Muscle layer of duodenum (tissue), 2 donors: ENCODE measurements at regions not wholly inside any gene's neighbourhood (a gene's known extent, or its start where the extent isn't known, plus 50 kb on each side); places are given as distances from the start of the nearest gene placed in this dataset.

Source experiments
- H3K27ac ChIP-seq: one replicate; pipeline ENCODE4 v1.7.0; 2013; ENCODE audit warnings: mild to moderate bottlenecking, low read length
- H3K27me3 ChIP-seq: one replicate; pipeline ENCODE4 v1.7.0; 2013; ENCODE audit warnings: low read depth, mild to moderate bottlenecking, control low read depth, low read length
- H3K36me3 ChIP-seq, 2 donors: one replicate each; pipeline ENCODE4 v1.7.0; 2013; ENCODE audit warnings: low read length in 2 of 2, control low read depth in 1 of 2, mild to moderate bottlenecking in 1 of 2; ENCODE audit not compliant: insufficient read depth in 2 of 2, control insufficient read depth in 1 of 2
- H3K4me1 ChIP-seq, 2 donors: one replicate each; pipeline ENCODE4 v1.7.0; 2013; ENCODE audit warnings: low read length in 2 of 2, mild to moderate bottlenecking in 2 of 2, control low read depth in 1 of 2, moderate library complexity in 1 of 2; ENCODE audit not compliant: insufficient read depth in 2 of 2, control insufficient read depth in 1 of 2
- H3K4me3 ChIP-seq, 2 donors: one replicate each; pipeline ENCODE4 v1.7.0; 2013; ENCODE audit warnings: low read length in 2 of 2, low read depth in 1 of 2, mild to moderate bottlenecking in 1 of 2
- H3K9me3 ChIP-seq, 2 donors: one replicate each; pipeline ENCODE4 v1.7.0; 2013; ENCODE audit warnings: low read length in 2 of 2, control low read depth in 1 of 2, mild to moderate bottlenecking in 1 of 2; ENCODE audit not compliant: control insufficient read depth in 1 of 2
- donor health status: healthy.

DNA sequence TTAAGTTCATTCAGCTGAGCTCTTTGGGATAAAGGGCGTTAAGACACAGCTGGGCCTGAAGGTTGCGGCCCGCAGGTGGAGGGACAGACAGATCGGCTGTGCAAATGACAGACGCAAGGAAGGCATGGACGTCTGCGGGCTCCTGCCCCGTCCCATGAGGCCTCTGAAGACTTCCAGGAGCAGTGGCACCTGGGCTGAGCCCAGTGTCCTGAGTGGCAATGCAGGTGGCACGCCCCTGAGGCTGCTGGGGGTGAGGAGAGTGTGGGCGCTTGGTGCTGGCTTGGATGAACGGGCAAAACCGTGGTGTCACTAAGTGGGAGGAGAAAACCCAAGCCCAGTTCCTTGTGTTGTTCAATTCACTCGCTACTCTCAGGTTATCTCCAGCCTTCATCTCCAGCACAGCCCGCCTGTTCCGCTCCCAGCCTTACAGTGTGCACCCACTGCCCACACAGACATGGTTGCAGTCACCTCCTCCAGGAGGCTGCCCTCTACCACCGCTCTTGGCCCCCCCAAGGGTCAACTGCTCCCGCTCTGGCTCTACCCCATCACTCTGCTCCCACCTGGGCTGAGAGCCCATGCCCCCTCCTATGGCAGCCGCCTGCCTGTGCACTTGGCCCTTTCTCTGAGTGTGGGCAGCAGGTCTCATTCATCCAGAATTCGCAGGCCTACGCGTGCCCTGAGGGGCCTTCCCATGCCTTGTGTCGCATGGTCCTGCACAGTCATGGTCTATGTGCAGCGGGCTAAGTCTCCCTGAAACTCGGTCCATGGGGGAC lies 50.3 kb downstream of the PTGR3 start:
- Histone ChIP-seq H3K9me3 (peaks cover 0 to 3% of the 10 kb centered on the region in 2 donors), H3K36me3 (no peaks in the 10 kb centered on the region), H3K27ac (no peak overlapping the region), H3K4me3 (no peak overlapping the region), H3K27me3 (no peaks in the 10 kb centered on the region), H3K4me1 (peaks cover 5 to 11% of the 10 kb centered on the region in 2 donors)

DNA sequence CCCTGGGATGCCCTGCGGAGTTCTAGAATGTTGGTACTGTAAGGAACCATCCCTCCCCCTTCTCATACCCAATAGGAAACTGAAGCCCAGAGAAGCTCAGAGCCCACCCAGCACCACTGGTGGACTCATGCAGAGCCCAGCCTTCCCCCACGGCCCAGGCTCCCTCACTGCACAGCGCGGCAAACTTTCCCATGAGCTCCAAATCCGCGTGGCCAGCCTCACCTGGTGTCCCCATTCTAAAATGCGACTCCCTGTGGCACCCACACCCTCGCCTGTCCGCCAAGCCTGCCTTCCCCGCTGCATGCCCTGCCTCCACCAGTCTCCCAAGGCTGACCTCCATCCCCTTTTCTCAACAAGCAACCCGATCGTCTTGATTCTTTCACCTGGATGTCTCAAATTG lies 51.1 kb downstream of the PTGR3 start:
- Histone ChIP-seq H3K36me3 (no peaks in the 10 kb centered on the region), H3K4me1 (peaks cover 5 to 11% of the 10 kb centered on the region in 2 donors), H3K4me3 (no peak overlapping the region), H3K9me3 (peaks cover 0 to 3% of the 10 kb centered on the region in 2 donors), H3K27ac (no peak overlapping the region), H3K27me3 (no peaks in the 10 kb centered on the region)

GRCh38 chr18:75157381-75157780 lies 51.6 kb downstream of the PTGR3 start:
- H3K4me3 ChIP-seq = no peak overlapping the region
- peaks cover 3% of the 10 kb centered on the region in 2 donors for H3K9me3 ChIP-seq
- peaks cover 5 to 11% of the 10 kb centered on the region in 2 donors for H3K4me1 ChIP-seq
- H3K36me3 ChIP-seq = no peaks in the 10 kb centered on the region
- H3K27me3 ChIP-seq = no peaks in the 10 kb centered on the region
- H3K27ac ChIP-seq = no peak overlapping the region

- Histone ChIP-seq H3K9me3 (peaks cover 3 to 6% of the 10 kb centered on the region in 2 donors), H3K4me3 (no peak overlapping the region), H3K4me1 (peaks cover 5 to 6% of the 10 kb centered on the region in 2 donors), H3K36me3 (no peaks in the 10 kb centered on the region), H3K27me3 (no peaks in the 10 kb centered on the region), H3K27ac (no peak overlapping the region)
These were observed 52.1 kb downstream of the PTGR3 start for GRCh38 chr18:75156831-75157230.

GRCh38 chr18:75156139-75156750 lies 52.7 kb downstream of the PTGR3 start:
- H3K27me3 ChIP-seq = no peaks in the 10 kb centered on the region
- no peak overlapping the region for H3K4me3 ChIP-seq
- H3K27ac ChIP-seq = no peak overlapping the region
- peaks cover 3 to 6% of the 10 kb centered on the region in 2 donors for H3K9me3 ChIP-seq
- H3K36me3 ChIP-seq = no peaks in the 10 kb centered on the region
- peaks cover 5 to 6% of the 10 kb centered on the region in 2 donors for H3K4me1 ChIP-seq

GRCh38 chr18:75154997-75155396 lies 53.9 kb downstream of the PTGR3 start:
- H3K9me3 ChIP-seq = peaks cover 3 to 6% of the 10 kb centered on the region in 2 donors
- no peaks in the 10 kb centered on the region for H3K4me1 ChIP-seq
- no peak overlapping the region for H3K4me3 ChIP-seq
- no peaks in the 10 kb centered on the region for H3K36me3 ChIP-seq
- no peaks in the 10 kb centered on the region for H3K27me3 ChIP-seq
- H3K27ac ChIP-seq = no peak overlapping the region

- no peaks in the 10 kb centered on the region for H3K27me3 ChIP-seq
- H3K9me3 ChIP-seq = peaks cover 3 to 6% of the 10 kb centered on the region in 2 donors
- H3K36me3 ChIP-seq = no peaks in the 10 kb centered on the region
- no peak overlapping the region for H3K27ac ChIP-seq
- H3K4me3 ChIP-seq = no peak overlapping the region
- no peaks in the 10 kb centered on the region for H3K4me1 ChIP-seq
These were observed 54.7 kb downstream of the PTGR3 start for GRCh38 chr18:75154259-75154658.

- Histone ChIP-seq H3K9me3 (peaks cover 0 to 5% of the 10 kb centered on the region in 2 donors), H3K36me3 (no peaks in the 10 kb centered on the region), H3K27me3 (no peaks in the 10 kb centered on the region), H3K4me3 (no peak overlapping the region), H3K27ac (no peak overlapping the region), H3K4me1 (no peaks in the 10 kb centered on the region)
These were observed 65.1 kb downstream of the PTGR3 start for GRCh38 chr18:75143851-75144250.

DNA sequence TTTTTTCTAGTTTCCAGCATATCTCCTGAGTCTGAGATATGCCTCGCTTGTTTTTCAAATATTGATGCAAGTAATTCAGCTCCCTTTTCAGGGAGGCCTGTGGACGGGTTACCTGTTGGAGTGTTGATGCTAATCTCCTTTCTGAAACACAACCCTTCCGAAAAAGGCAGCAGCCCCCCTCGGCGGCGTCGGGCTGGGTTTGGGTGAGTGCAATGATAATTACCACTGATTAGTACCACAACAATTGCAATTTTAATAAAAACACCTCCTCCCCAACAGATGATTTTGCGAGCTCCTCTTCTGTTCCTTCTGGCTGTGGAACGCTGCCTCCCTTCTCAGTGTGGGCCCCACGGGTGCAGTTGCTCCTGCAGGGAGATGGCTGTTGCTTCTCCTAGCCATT lies 66.3 kb downstream of the PTGR3 start:
- H3K4me1 ChIP-seq = no peaks in the 10 kb centered on the region
- H3K36me3 ChIP-seq = no peaks in the 10 kb centered on the region
- no peaks in the 10 kb centered on the region for H3K27me3 ChIP-seq
- H3K4me3 ChIP-seq = no peak overlapping the region
- H3K27ac ChIP-seq = no peak overlapping the region
- peaks cover 0 to 5% of the 10 kb centered on the region in 2 donors for H3K9me3 ChIP-seq

GRCh38 chr18:75141734-75142133 lies 67.2 kb downstream of the PTGR3 start:
- no peaks in the 10 kb centered on the region for H3K27me3 ChIP-seq
- H3K4me1 ChIP-seq = no peaks in the 10 kb centered on the region
- peaks cover 0 to 5% of the 10 kb centered on the region in 2 donors for H3K9me3 ChIP-seq
- H3K27ac ChIP-seq = no peak overlapping the region
- H3K4me3 ChIP-seq = no peak overlapping the region
- H3K36me3 ChIP-seq = no peaks in the 10 kb centered on the region

DNA sequence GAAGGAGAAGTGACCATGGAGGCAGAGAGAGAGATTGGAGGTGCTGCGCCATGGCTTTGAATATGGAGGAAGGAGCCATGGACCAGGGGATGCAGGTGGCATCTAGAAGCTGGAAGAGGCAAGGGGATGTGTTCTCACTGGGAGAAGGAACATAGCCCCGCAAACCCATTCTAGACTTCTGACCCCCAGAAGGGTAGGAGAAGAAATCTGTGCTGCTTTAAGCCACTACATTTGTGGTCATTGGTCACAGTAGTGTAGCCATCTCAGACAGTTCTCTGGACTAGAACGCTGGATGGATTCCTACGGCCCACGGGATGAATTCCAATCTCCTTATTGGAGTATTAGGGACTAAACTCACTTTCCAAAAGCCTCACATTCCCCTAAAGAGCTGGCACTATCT lies 67.8 kb downstream of the PTGR3 start:
- no peaks in the 10 kb centered on the region for H3K36me3 ChIP-seq
- no peaks in the 10 kb centered on the region for H3K4me1 ChIP-seq
- H3K9me3 ChIP-seq = peaks cover 0 to under 1% of the 10 kb centered on the region in 2 donors
- no peak overlapping the region for H3K4me3 ChIP-seq
- no peak overlapping the region for H3K27ac ChIP-seq
- no peaks in the 10 kb centered on the region for H3K27me3 ChIP-seq
